Esophagus (tissue), 2 donors: ENCODE measurements at regions not wholly inside any gene's neighbourhood (a gene's known extent, or its start where the extent isn't known, plus 50 kb on each side); places are given as distances from the start of the nearest gene placed in this dataset.

Experiments
- H3K27ac ChIP-seq, 2 donors: one replicate each; pipeline ENCODE4 v1.5.1; 2013; ENCODE audit warnings: low read depth in 2 of 2, mild to moderate bottlenecking in 2 of 2, inconsistent platforms in 1 of 2, low read length in 1 of 2, moderate library complexity in 1 of 2
- H3K27me3 ChIP-seq, 2 donors: one replicate each; pipeline ENCODE4 v1.6.1; 2013; ENCODE audit warnings: low read length in 2 of 2, control low read depth in 1 of 2, mild to moderate bottlenecking in 1 of 2; ENCODE audit not compliant: insufficient read depth in 2 of 2, control insufficient read depth in 1 of 2
- H3K36me3 ChIP-seq, 2 donors: one replicate each; pipeline ENCODE4 v1.6.1; 2013; ENCODE audit warnings: low read length in 1 of 2; ENCODE audit not compliant: control insufficient read depth in 2 of 2, insufficient read depth in 2 of 2
- H3K4me1 ChIP-seq, 2 donors: one replicate each; pipeline ENCODE4 v1.6.1; 2013; ENCODE audit warnings: low read length in 1 of 2; ENCODE audit not compliant: control insufficient read depth in 2 of 2, insufficient read depth in 2 of 2
- H3K4me3 ChIP-seq, 2 donors: one replicate each; pipeline ENCODE4 v1.5.1; 2013; ENCODE audit warnings: low read length in 2 of 2, mild to moderate bottlenecking in 2 of 2, low read depth in 1 of 2, moderate library complexity in 1 of 2
- H3K9me3 ChIP-seq, 2 donors: one replicate each; pipeline ENCODE4 v1.6.1; 2013; ENCODE audit warnings: mild to moderate bottlenecking in 2 of 2, low read depth in 1 of 2, low read length in 1 of 2, moderate library complexity in 1 of 2; ENCODE audit not compliant: control insufficient read depth in 2 of 2, insufficient read depth in 1 of 2
- WGBS, 2 donors: extraction: QIAGEN DNeasy Blood & Tissue Kit; methylation state at CpG; one replicate each; pipeline ENCODE4 v1.1.7; 2013; 5-methylcytosine and 5-hydroxymethylcytosine counted together
- donor health status: healthy with polysubstance abuse.
- donor health status: Bipolar disorder and iron deficiency.

GRCh38 chr2:122148128-122148767 is 392.8 kb downstream of the TSN start:
- Histone ChIP-seq H3K4me3 (no peak overlapping the region), H3K36me3 (no peaks in the 10 kb centered on the region), H3K9me3 (peaks cover 0 to 3% of the 10 kb centered on the region in 2 donors), H3K27me3 (no peaks in the 10 kb centered on the region), H3K27ac (no peak overlapping the region), H3K4me1 (no peaks in the 10 kb centered on the region)
- 74 to 82% methylated on average over 4 of the region's 4 CpGs for WGBS, 2 donors

GRCh38 chr2:122150524-122151280 is 395.3 kb downstream of the TSN start:
- no peaks in the 10 kb centered on the region for H3K36me3 ChIP-seq
- no peak overlapping the region for H3K4me3 ChIP-seq
- H3K9me3 ChIP-seq = peaks cover 0 to 8% of the 10 kb centered on the region in 2 donors
- no peak overlapping the region for H3K27ac ChIP-seq
- no peaks in the 10 kb centered on the region for H3K4me1 ChIP-seq
- H3K27me3 ChIP-seq = no peaks in the 10 kb centered on the region
- whole genome bisulfite sequencing, 2 donors = 72 to 76% methylated on average over 7 of the region's 7 CpGs

DNA sequence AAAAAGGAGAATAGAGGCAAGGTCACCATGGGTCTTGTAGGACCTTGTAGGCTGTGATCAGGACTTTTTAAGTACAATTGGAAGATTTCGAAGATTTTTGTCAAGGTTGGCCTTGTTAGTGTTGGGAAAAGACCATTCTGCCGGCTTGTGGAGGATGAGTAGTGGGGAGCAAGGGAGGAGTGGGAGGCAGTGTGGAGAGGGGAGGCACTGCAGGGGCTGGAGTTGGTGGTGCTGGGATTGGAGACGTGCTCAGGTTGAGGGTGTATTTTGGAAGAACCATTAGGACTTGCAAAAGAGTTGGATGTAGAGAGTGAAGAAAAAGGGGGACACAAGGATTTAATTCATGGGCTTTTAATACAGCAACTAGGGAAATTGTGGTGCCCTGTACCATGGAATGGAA is 397.1 kb downstream of the TSN start:
- 69 to 81% methylated on average over 3 of the region's 3 CpGs for WGBS, 2 donors
- Histone ChIP-seq H3K27ac (no peak overlapping the region), H3K4me1 (no peaks in the 10 kb centered on the region), H3K9me3 (peaks cover 0 to 5% of the 10 kb centered on the region in 2 donors), H3K27me3 (no peaks in the 10 kb centered on the region), H3K4me3 (no peak overlapping the region), H3K36me3 (no peaks in the 10 kb centered on the region)

- 65% methylated on average over 6 of the region's 6 CpGs for WGBS, 2 donors
- H3K9me3 ChIP-seq = peaks cover 0 to 5% of the 10 kb centered on the region in 2 donors
- H3K27me3 ChIP-seq = no peaks in the 10 kb centered on the region
- H3K36me3 ChIP-seq = no peaks in the 10 kb centered on the region
- no peak overlapping the region for H3K27ac ChIP-seq
- H3K4me1 ChIP-seq = no peaks in the 10 kb centered on the region
- no peak overlapping the region for H3K4me3 ChIP-seq
These were observed 400.9 kb downstream of the TSN start for GRCh38 chr2:122156176-122156890.

GRCh38 chr2:122157158-122157557 is 401.7 kb downstream of the TSN start:
- Histone ChIP-seq H3K27me3 (no peaks in the 10 kb centered on the region), H3K27ac (no peak overlapping the region), H3K9me3 (peaks cover 0 to 5% of the 10 kb centered on the region in 2 donors), H3K4me1 (no peaks in the 10 kb centered on the region), H3K4me3 (no peak overlapping the region), H3K36me3 (no peaks in the 10 kb centered on the region)
- WGBS, 2 donors = 81 to 86% methylated on average over 10 of the region's 10 CpGs

GRCh38 chr2:122163617-122164016 is 408.2 kb downstream of the TSN start:
- Histone ChIP-seq H3K27ac (no peak overlapping the region), H3K9me3 (no peaks in the 10 kb centered on the region), H3K36me3 (no peaks in the 10 kb centered on the region), H3K27me3 (no peaks in the 10 kb centered on the region), H3K4me1 (no peaks in the 10 kb centered on the region), H3K4me3 (no peak overlapping the region)
- WGBS, 2 donors = 53 to 72% methylated on average over 1 of the region's 1 CpG

GRCh38 chr2:122164964-122165363 is 409.5 kb downstream of the TSN start:
- H3K27ac ChIP-seq = no peak overlapping the region
- 85 to 88% methylated on average over 8 of the region's 8 CpGs for WGBS, 2 donors
- no peaks in the 10 kb centered on the region for H3K36me3 ChIP-seq

DNA sequence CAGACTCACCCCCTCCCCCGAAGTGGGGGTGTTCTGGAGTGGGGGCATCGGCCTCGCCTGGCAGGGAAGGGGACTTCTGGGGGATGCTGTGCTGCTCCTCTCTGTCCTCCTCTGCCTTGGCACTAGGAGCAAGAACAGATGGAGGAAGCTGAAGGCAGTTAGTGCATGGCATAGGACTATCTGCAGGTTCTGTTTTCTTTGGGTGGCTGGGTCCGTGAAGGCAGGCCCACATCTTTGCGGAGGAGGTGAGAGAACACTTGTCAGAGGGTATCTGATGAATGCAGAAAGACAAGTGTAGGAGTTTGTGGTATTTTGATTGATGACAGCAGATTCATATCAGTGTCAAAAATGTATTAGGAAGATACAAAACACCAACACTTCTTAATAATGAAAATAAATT is 411.4 kb downstream of the TSN start:
- Histone ChIP-seq H3K27me3 (no peaks in the 10 kb centered on the region), H3K4me3 (no peak overlapping the region), H3K27ac (no peak overlapping the region), H3K36me3 (no peaks in the 10 kb centered on the region), H3K9me3 (no peaks in the 10 kb centered on the region), H3K4me1 (no peaks in the 10 kb centered on the region)
- 71 to 76% methylated on average over 5 of the region's 5 CpGs for WGBS, 2 donors

More at GRCh38 chr2:122164964-122165363, 409.5 kb downstream of the TSN start:
- no peaks in the 10 kb centered on the region for H3K27me3 ChIP-seq
- H3K4me1 ChIP-seq = no peaks in the 10 kb centered on the region
- H3K9me3 ChIP-seq = no peaks in the 10 kb centered on the region
- no peak overlapping the region for H3K4me3 ChIP-seq

DNA sequence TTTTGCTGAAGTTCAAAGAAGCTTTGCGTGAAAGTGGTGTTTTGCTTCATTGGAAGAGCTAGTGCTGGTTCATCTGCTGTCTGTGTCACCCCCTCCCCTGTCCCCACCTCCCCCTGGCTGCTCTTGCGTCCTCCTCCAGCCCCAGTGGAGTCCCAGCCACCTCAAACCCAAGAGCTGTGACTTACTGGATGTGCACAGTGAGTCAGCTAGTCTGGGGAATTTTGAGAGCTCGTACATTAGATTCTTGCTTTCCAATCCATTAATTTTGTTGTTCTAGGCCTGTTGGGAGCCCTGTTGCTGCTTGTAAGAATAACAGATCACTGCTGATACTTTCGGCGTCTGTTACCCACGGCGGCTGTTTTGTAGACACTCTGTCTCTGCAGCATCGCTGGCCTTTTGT is 412.1 kb downstream of the TSN start:
- Histone ChIP-seq H3K36me3 (no peaks in the 10 kb centered on the region), H3K4me3 (no peak overlapping the region), H3K27ac (no peak overlapping the region), H3K4me1 (no peaks in the 10 kb centered on the region), H3K27me3 (no peaks in the 10 kb centered on the region), H3K9me3 (no peaks in the 10 kb centered on the region)
- 68 to 74% methylated on average over 8 of the region's 8 CpGs for WGBS, 2 donors
